ENCODE measurements at regions not wholly inside any gene's neighbourhood (a gene's known extent, or its start where the extent isn't known, plus 50 kb on each side); places are given as distances from the start of the nearest gene placed in this dataset.

DNA sequence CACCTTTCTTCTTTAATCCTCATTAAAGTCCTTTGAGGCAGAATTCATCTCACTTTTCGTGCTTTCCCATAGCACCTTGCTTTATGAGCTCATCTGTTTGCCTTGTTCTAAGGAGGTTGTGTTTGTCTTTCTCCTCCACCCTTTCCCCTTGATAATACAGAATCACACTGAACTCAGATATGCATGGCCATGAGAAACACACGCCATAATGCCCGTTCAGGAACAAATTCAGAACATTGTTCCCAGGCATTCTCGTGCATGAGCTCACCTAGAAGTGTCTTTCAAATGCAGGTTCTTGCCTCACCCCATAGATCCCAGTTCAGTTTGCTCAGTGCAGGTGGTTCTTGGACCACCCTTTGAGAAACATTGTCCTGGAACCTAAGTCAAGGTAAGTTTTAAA is 71.1 kb downstream of the TMEM114 start:
- DNase-seq, result no peak

GRCh38 chr16:8517280-8517679 is 73.0 kb downstream of the TMEM114 start:
- no peak for DNase-seq

DNA sequence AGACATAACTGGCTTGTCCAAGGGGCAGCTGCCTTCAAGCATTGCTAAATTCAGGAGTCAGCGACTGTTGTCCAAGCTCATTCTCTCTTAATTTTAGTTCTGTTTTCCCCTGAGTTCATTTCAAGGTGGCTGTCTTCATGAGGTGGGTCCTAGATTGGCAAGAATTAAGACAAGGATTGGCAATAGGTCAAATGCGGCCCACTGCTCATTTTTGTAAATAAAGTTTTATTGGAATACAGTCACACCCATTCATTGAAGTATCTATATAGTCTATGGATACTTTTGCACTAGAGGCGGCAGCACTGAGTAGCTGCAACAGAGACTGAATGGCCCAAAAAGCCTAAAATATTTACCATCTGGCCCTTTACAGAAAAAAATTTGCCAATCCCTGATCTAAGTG is 73.8 kb downstream of the TMEM114 start:
- DNase-seq, result no peak

DNA sequence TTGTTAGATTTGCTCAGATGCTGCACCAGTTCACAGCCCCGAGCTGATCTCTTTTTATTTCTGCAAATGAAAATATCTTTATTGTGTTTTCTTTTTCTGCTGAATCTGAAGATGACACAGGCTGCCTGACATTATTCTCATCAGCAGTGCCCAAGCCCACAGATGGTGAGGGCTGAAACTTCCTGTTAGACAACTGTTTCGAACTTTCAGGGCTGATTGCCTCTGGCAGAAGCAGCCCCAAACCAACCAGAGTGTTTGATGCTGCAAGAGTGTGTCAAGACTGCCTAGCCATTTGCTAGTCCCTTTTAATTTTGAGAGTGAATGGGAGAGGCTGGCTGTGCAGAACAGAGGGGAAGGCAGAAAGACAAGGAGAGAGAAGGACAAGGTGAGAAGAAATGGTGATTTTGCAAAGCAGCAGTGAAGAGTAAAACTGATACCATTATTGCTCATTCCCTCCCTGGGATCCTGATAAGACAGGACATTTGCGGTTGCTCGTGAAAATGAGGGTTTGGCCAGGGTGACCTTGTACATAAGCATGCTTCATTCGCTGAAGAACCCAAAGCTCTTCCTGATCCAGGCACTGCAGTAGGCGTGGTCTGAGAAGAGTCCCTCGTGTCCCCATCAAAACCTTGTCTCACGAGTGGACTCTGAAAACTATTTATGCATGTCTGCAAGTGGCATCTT is 77.2 kb downstream of the TMEM114 start:
- no peak for DNase-seq

DNA sequence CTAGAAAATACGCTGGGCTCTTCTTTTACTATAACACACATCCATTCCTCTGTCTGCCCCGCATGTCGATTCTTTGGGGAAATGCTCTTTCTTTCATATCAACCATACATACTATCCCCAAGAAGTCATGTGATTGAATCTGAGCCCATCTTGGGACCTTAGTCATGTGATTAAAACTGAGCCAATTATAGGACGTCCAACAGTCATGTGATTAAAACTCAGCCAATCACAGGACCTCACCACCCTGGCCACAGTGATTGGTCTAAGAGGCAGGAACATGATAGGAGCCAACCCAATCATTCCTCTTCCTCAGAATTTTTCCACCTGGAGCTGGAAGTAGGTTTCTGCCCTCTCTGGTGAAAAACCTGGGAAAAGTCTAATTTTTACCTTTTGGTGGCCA is 78.8 kb downstream of the TMEM114 start:
- DNase-seq, result no peak

DNA sequence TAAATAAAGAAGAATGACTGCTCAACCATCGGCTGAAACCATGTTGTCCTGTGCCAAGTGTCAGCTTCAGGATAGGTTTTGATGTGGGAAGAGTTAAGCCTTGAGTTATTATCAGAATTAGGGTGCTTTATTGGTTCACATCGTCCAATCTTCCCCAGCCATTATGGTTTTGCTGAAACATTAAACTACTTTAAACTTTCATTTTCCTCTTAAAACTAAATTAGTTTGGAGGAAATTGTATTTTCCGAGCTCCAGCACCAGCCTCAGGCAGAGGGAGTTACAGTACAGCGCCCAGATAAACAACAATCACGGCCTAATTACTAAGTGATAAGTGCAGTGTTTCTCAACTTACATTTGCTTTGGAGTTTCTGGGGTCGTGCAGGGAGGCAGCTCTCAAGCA is 80.2 kb downstream of the TMEM114 start:
- DNase-seq, result no peak

DNA sequence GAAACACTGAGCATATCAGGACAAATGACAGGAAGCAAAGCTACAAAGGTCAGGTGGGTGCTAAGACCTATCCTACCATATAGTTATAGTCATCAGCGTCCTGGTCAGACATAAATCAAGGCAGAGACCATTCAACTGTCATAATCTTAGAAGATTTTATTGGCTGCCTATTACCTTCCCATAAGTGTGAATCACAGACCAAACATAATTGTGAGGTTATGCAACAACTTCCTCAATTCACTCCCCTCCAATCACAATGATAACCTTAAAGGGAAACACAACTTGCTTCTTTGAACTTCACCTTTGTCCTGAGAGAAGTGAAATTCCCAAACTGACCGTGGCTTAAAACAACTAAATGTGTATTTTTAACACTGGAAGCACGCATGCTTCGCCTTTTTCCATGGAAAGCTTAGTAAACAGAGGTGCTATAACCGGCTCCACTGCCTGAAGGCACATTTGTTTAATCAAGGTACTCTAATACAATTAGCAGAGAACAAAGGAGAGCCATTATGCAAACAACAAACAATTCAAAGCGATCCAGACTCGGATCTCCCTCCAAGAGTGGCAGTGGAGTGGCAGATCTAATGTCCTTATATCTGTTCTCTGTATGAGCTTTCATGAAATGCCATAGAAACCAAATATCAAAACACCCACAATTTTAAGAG is 84.9 kb downstream of the TMEM114 start:
- no peak for DNase-seq

DNA sequence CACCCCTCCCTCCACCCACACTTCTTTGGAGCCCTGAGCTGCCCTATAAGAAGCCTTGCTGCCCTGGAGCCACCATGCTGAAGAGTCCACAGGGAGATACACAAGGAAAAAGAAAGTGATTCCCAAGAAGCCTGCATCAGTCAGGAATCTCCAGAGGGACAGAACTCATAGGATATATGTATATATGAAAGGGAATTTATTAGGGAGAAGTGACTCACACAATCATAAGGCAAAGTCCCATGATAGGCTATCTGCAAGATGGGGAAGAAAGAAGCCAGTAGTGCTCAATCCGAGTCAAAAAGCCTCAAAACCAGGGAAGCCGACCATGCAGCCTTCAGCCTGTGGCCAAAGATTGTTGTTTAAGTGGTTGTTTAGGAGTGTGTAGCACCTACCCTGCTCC is 87.9 kb downstream of the TMEM114 start:
- DNase-seq, result no peak

GRCh38 chr16:8500351-8500750 is 90.0 kb downstream of the TMEM114 start:
- no peak for DNase-seq

GRCh38 chr16:8496364-8496763 is 93.9 kb downstream of the TMEM114 start:
- DNase-seq, result no peak

GRCh38 chr16:8493972-8494371 is 96.3 kb downstream of the TMEM114 start:
- DNase-seq, result no peak

DNA sequence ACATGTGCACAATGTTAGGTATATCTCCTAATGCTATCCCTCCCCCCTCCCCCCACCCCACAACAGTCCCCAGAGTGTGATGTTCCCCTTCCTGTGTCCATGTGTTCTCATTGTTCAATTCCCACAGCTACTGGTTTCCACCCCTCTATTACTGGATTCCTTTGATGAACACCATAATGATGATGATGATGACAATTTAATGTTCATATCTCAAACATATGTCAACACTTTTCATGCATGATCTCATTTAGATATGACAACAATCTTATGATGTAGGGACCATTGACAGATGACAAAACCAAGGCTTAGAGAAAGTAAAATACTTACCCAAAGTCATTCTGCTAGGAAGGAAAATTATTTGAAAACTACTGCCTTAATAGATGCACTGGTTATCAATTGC is 97.6 kb downstream of the TMEM114 start:
- no peak for DNase-seq

DNA sequence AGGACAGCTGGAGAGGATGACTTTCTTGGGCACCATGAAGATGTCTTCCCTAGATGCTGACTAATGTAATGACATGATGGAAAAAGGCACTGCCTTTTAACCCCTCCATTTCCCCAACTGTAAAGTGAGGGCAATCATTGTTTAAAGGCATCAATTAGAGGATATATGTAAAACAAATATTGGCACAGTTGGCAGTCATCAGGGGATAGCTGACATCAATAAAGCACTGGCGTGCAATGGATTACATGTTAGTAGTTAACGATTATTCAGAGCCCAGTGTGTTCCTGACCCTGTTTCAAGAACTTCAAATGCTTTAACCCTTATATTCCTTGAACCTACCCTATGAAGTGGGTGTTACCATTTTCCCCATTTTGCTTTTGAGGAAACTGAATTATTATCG is 100.7 kb downstream of the TMEM114 start:
- no peak for DNase-seq

- DNase-seq, result no peak
Observed at GRCh38 chr16:8486985-8487384, 103.3 kb downstream of the TMEM114 start.

- DNase-seq, result no peak
Observed at GRCh38 chr16:8483396-8483795, 106.9 kb downstream of the TMEM114 start.

DNA sequence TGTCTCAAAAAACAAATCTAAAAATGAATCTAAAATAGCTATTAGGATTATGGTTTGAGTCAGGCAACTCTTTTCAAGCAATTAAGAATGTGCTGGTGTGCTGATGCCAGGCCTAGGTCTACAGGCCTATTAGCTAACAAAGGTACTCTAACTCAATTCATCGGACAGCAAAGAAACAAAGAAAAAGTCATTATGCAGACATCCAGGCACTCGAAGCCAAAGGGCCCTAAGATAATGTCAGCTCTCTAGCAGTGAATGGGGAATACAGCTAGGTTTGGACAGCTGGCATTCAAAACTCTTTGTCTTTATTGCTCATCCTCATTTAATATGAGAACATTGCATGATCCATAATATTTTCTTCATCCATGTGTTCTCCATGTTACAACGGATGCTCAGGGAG is 108.5 kb downstream of the TMEM114 start:
- DNase-seq, result no peak

GRCh38 chr16:8476824-8477223 is 113.5 kb downstream of the TMEM114 start:
- DNase-seq, result no peak

DNA sequence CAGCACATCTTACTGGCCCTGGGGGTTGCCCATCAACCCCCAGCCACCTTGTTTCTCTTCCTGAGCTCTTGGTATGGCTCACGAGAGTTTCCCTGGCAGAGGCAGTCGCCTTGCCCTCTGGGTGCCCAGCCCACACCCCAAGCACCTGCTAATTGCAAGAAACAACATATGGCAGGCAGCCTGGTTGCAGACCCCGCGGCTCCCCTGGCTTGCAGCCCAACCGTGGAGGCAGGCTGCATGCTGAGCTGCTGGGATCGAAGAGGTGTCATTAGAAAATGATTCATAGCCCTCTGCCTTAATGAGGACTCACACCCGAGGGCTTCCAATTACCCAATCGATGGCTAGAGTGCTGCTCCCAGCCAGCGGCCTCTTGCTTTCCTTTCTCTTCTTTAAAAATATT is 115.7 kb downstream of the TMEM114 start:
- DNase-seq, result no peak

- DNase-seq, result no peak
Observed at GRCh38 chr16:8469102-8469778, 121.1 kb downstream of the TMEM114 start.

- DNase-seq, result no peak
Observed at GRCh38 chr16:8464979-8465378, 125.3 kb downstream of the TMEM114 start.

GRCh38 chr16:8459085-8459733 is 131.1 kb downstream of the TMEM114 start:
- DNase-seq, result no peak

DNA sequence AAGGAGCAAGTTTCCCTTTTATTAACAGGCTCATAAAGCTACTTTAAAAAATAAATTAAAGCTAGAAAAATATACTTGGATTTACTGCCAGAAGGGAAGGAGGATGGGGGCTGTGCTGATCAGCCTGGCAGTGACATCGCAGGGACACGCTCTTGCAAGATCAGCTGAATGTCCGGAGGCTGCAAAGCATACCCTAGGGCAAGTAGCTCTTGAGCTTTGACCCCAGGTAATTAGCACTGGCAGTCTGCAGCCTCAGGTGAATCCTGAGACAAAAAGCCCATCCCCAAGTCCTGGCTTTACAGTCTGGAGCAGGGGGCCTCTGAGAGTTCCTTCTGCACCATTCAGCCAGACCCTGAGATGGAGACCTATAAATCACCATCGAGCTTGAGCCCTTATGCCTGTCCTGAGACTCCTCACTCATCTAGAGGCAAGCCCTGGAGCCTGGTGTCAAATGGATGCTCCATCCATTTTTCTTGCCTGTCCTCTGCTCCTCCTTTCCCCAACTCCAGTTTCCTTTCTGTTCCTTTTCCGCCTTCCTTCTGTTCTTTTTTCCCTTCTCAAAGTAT is 131.7 kb downstream of the TMEM114 start:
- no peak for DNase-seq

DNA sequence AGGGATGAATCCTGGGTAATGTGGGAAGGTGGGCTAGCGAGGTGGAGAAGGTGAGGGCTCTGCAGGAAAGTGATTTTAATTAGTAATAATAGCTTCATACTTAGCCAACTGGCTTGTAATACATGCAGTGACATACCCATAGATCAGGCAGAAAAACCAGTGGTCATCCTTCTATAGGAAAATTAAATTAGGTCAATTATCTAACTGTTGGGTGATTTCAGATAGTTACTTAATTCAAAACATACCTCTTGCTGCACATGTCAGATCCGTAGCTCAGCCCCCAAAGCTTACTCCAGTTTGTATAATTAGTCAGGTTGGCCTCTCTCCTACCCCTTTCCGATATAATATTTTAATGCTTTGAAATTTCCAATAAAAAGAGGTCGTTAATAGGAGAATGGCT is 137.0 kb downstream of the TMEM114 start:
- no peak for DNase-seq

DNA sequence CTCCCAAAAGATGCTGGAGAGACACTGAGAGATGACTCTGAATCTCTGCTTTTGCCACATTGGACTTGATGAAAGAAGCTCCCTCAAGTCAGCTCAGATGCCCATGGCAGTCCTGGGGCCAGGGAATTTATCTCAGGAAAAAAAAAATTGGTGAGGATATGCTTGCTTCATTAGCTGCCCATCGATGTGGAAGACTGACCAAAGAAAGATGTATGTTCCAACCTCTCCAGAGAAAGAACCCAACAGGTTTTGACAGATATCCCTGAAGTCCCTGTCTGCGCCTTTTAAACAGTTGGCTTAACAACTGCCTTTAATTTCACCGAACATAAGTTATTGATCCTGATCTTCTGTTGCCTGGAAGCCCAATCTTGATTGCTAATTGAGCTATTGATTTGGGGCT is 137.4 kb downstream of the TMEM114 start:
- DNase-seq, result no peak

Data from fibroblast of skin of right quadriceps (primary cell).